ENCODE measurements at regions not wholly inside any gene's neighbourhood (a gene's known extent, or its start where the extent isn't known, plus 50 kb on each side); places are given as distances from the start of the nearest gene placed in this dataset.

GRCh38 chr9:85224729-85225128 is 517.0 kb downstream of the AGTPBP1 start:
- TF ChIP-seq EZH2phosphoT487 (IDR thresholded peaks at IDR 0.05; ENCODE audit: borderline replicate concordance, low read depth, low read length) (no peak), CTCF (conservative IDR thresholded peaks at IDR 0.05; ENCODE audit: low read length) (no peak)
